Vagina (tissue), 2 donors: ENCODE measurements at regions not wholly inside any gene's neighbourhood (a gene's known extent, or its start where the extent isn't known, plus 50 kb on each side); places are given as distances from the start of the nearest gene placed in this dataset.

Experiments
- DNase-seq, 2 donors: peaks; one replicate each; pipeline ENCODE4 v3.0.0-alpha.2; 2017; ENCODE audit errors: extremely low spot score in 2 of 2
- H3K27ac ChIP-seq: fragments of 200-600 bp; sonication (generic); one replicate; pipeline ENCODE4 v1.5.1; 2019
- H3K27me3 ChIP-seq: fragments of 200-600 bp; sonication (generic); one replicate; pipeline ENCODE4 v1.5.1; 2019
- H3K36me3 ChIP-seq, 2 donors: fragments of 200-600 bp; sonication (generic); one replicate each; pipeline ENCODE4 v1.5.1; 2017 to 2019
- H3K4me1 ChIP-seq: fragments of 200-600 bp; sonication (generic); one replicate; pipeline ENCODE4 v1.5.1; 2019
- H3K4me3 ChIP-seq, 2 donors: fragments of 200-600 bp; sonication (generic); 1 replicate in 1 of 2; 2 replicates in 1 of 2; pipeline ENCODE4 v1.5.1; 2016 to 2019
- H3K9me3 ChIP-seq: fragments of 200-600 bp; sonication (generic); one replicate; pipeline ENCODE4 v1.5.1; 2019
- CTCF ChIP-seq, 3 experiments: fragments of 450-650 bp in 2 of 3; fragments of 200-600 bp in 1 of 3; sonication (generic) in 1 of 3; IDR thresholded peaks; one replicate each; pipeline ENCODE4 v1.5.1; 2017 to 2019; ENCODE audit warnings: antibody characterized with exemption in 3 of 3, mild to moderate bottlenecking in 2 of 3, moderate library complexity in 2 of 3
- POLR2A ChIP-seq, 2 donors: fragments of 450-650 bp; IDR thresholded peaks; one replicate each; pipeline ENCODE4 v1.6.1; 2017; ENCODE audit warnings: antibody characterized with exemption in 2 of 2, mild to moderate bottlenecking in 2 of 2, moderate library complexity in 2 of 2
- POLR2AphosphoS5 ChIP-seq, 2 donors: sonication (generic); formaldehyde crosslinking; IDR thresholded peaks; one replicate each; pipeline ENCODE4 v1.9.0; 2017; ENCODE audit warnings: antibody characterized with exemption in 2 of 2, mild to moderate bottlenecking in 2 of 2, low read depth in 1 of 2; ENCODE audit not compliant: insufficient read depth in 1 of 2
- intact Hi-C: fragments of 100-400 bp; cut with DNase I; formaldehyde crosslinking; loops from one replicate; pipeline ENCODE4 v1.15.1; 2023

GRCh38 chr2:7986431-7986830 is 695.4 kb upstream of the ID2 start:
- H3K27me3 ChIP-seq = no peaks in the 10 kb centered on the region
- H3K27ac ChIP-seq = no peak overlapping the region
- intact Hi-C loops = no loop called here
- H3K4me3 ChIP-seq = no peak overlapping the region
- H3K36me3 ChIP-seq = no peaks in the 10 kb centered on the region
- no peaks in the 10 kb centered on the region for H3K9me3 ChIP-seq
- no peak for DNase-seq
- H3K4me1 ChIP-seq = no peaks in the 10 kb centered on the region
- TF ChIP-seq CTCF (IDR thresholded peaks at IDR 0.05) (no peak), POLR2AphosphoS5 (IDR thresholded peaks at IDR 0.05; ENCODE audit: insufficient read depth in 1 of 2, low read depth in 1 of 2) (no peak), POLR2A (IDR thresholded peaks at IDR 0.05) (no peak)

GRCh38 chr2:7987992-7988391 is 693.9 kb upstream of the ID2 start:
- DNase-seq = no peak
- no peaks in the 10 kb centered on the region for H3K27me3 ChIP-seq
- intact Hi-C loops = no loop called here

GRCh38 chr2:7988440-7988839 is 693.4 kb upstream of the ID2 start:
- Histone ChIP-seq H3K9me3 (no peaks in the 10 kb centered on the region), H3K4me3 (no peak overlapping the region), H3K27me3 (no peaks in the 10 kb centered on the region), H3K4me1 (no peaks in the 10 kb centered on the region), H3K36me3 (no peaks in the 10 kb centered on the region), H3K27ac (no peak overlapping the region)
- no peak for DNase-seq
- intact Hi-C loops = no loop called here
- TF ChIP-seq POLR2AphosphoS5 (IDR thresholded peaks at IDR 0.05; ENCODE audit: insufficient read depth in 1 of 2, low read depth in 1 of 2) (no peak), POLR2A (IDR thresholded peaks at IDR 0.05) (no peak), CTCF (IDR thresholded peaks at IDR 0.05) (no peak)

More at GRCh38 chr2:7987992-7988391, 693.9 kb upstream of the ID2 start:
- no peaks in the 10 kb centered on the region for H3K36me3 ChIP-seq
- H3K4me1 ChIP-seq = no peaks in the 10 kb centered on the region
- H3K9me3 ChIP-seq = no peaks in the 10 kb centered on the region
- no peak for TF ChIP-seq CTCF (IDR thresholded peaks at IDR 0.05)
- TF ChIP-seq POLR2AphosphoS5 (IDR thresholded peaks at IDR 0.05; ENCODE audit: insufficient read depth in 1 of 2, low read depth in 1 of 2) = no peak
- TF ChIP-seq POLR2A (IDR thresholded peaks at IDR 0.05) = no peak
- H3K27ac ChIP-seq = no peak overlapping the region
- H3K4me3 ChIP-seq = no peak overlapping the region

GRCh38 chr2:7989823-7990222 is 692.0 kb upstream of the ID2 start:
- no peaks in the 10 kb centered on the region for H3K9me3 ChIP-seq
- TF ChIP-seq CTCF (IDR thresholded peaks at IDR 0.05) (no peak), POLR2A (IDR thresholded peaks at IDR 0.05) (no peak), POLR2AphosphoS5 (IDR thresholded peaks at IDR 0.05; ENCODE audit: insufficient read depth in 1 of 2, low read depth in 1 of 2) (no peak)
- no peak overlapping the region for H3K4me3 ChIP-seq
- intact Hi-C loops = no loop called here
- DNase-seq = no peak
- no peaks in the 10 kb centered on the region for H3K36me3 ChIP-seq
- no peak overlapping the region for H3K27ac ChIP-seq
- H3K4me1 ChIP-seq = no peaks in the 10 kb centered on the region
- H3K27me3 ChIP-seq = no peaks in the 10 kb centered on the region

GRCh38 chr2:7992612-7993602 is 688.9 kb upstream of the ID2 start:
- H3K27me3 ChIP-seq = no peaks in the 10 kb centered on the region
- TF ChIP-seq CTCF (IDR thresholded peaks at IDR 0.05) = no peak
- no peak for TF ChIP-seq POLR2AphosphoS5 (IDR thresholded peaks at IDR 0.05; ENCODE audit: insufficient read depth in 1 of 2, low read depth in 1 of 2)
- no peak for TF ChIP-seq POLR2A (IDR thresholded peaks at IDR 0.05)
- intact Hi-C loops = no loop called here

More at GRCh38 chr2:7992612-7993602, 688.9 kb upstream of the ID2 start:
- Histone ChIP-seq H3K4me1 (no peaks in the 10 kb centered on the region), H3K27ac (no peak overlapping the region), H3K9me3 (no peaks in the 10 kb centered on the region), H3K4me3 (no peak overlapping the region), H3K36me3 (no peaks in the 10 kb centered on the region)
- no peak for DNase-seq
